ENCODE measurements at regions not wholly inside any gene's neighbourhood (a gene's known extent, or its start where the extent isn't known, plus 50 kb on each side); places are given as distances from the start of the nearest gene placed in this dataset.

- no peak for TF ChIP-seq CHD7 (IDR thresholded peaks at IDR 0.05; ENCODE audit: insufficient replicate concordance, low read length)
- TF ChIP-seq SUZ12 (IDR thresholded peaks at IDR 0.05; ENCODE audit: low read length) = no peak
- no peak for TF ChIP-seq TAF1 (IDR thresholded peaks at IDR 0.05; ENCODE audit: low read depth, low read length)
- TF ChIP-seq JUND (IDR thresholded peaks at IDR 0.05; ENCODE audit: low read length) = no peak
- no peak for TF ChIP-seq SP4 (IDR thresholded peaks at IDR 0.05; ENCODE audit: low read length)
- TF ChIP-seq TBP (IDR thresholded peaks at IDR 0.05; ENCODE audit: low read depth, low read length) = no peak
- TF ChIP-seq BRCA1 (IDR thresholded peaks at IDR 0.05; ENCODE audit: low read depth, low read length) = no peak
Observed at GRCh38 chr11:134711588-134711987, 299.5 kb upstream of the B3GAT1 start (continued).
